Stomach (tissue), 8 donors: ENCODE measurements at regions not wholly inside any gene's neighbourhood (a gene's known extent, or its start where the extent isn't known, plus 50 kb on each side); places are given as distances from the start of the nearest gene placed in this dataset.

Experiments
- DNase-seq, 2 donors: peaks; one replicate each; pipeline versions ENCODE4 v3.0.0 to v3.0.0-alpha.2; 2013 to 2019
- H3K27ac ChIP-seq, 5 donors: fragments of 200-600 bp in 4 of 5; sonication (generic) in 4 of 5; one replicate each; pipeline ENCODE4 v1.5.1; 2013 to 2019; ENCODE audit warnings: mild to moderate bottlenecking in 1 of 5, moderate library complexity in 1 of 5
- H3K27me3 ChIP-seq, 3 donors: fragments of 200-600 bp; sonication (generic); one replicate each; pipeline ENCODE4 v1.5.1; 2017 to 2019; ENCODE audit warnings: mixed run types in 1 of 3
- H3K36me3 ChIP-seq, 4 donors: fragments of 200-600 bp; sonication (generic); 1 replicate in 3 of 4; 2 replicates in 1 of 4; pipeline ENCODE4 v1.5.1; 2016 to 2019
- H3K4me1 ChIP-seq, 4 donors: fragments of 200-600 bp; sonication (generic); one replicate each; pipeline ENCODE4 v1.5.1; 2016 to 2019
- H3K4me3 ChIP-seq, 4 donors: fragments of 200-600 bp; sonication (generic) in 3 of 4; one replicate each; pipeline ENCODE4 v1.5.1; 2016 to 2019; ENCODE audit warnings: mild to moderate bottlenecking in 1 of 4
- H3K9me3 ChIP-seq, 4 donors: fragments of 200-600 bp; sonication (generic); one replicate each; pipeline ENCODE4 v1.5.1; 2016 to 2019
- EP300 ChIP-seq: sonication (generic); formaldehyde crosslinking; IDR thresholded peaks from one replicate; pipeline ENCODE4 v1.6.1; 2017; ENCODE audit warnings: antibody characterized with exemption
- POLR2A ChIP-seq, 4 donors: fragments of 450-650 bp; IDR thresholded peaks; one replicate each; pipeline ENCODE4 v1.6.1; 2016; ENCODE audit warnings: antibody characterized with exemption in 4 of 4, control low read depth in 2 of 4, mild to moderate bottlenecking in 1 of 4, moderate library complexity in 1 of 4
- POLR2AphosphoS5 ChIP-seq, 3 donors: sonication (generic); formaldehyde crosslinking; IDR thresholded peaks; one replicate each; pipeline ENCODE4 v1.6.1; 2016; ENCODE audit warnings: antibody characterized with exemption in 3 of 3
- WGBS, 5 donors: extraction: QIAGEN DNeasy Blood & Tissue Kit in 3 of 5; methylation state at CpG; one replicate each; pipeline versions ENCODE4 v1.1.5 to v1.1.7; 2013 to 2018; 5-methylcytosine and 5-hydroxymethylcytosine counted together
- intact Hi-C: fragments of 100-400 bp; cut with DNase I; formaldehyde crosslinking; loops from one replicate; pipeline ENCODE4 v1.15.1; 2023; ENCODE audit warnings: low total_unique reads
- TF ChIP-seq, protein P1 (sequence below), 7 experiments: fragments of 450-650 bp in 4 of 7; fragments of 200-600 bp in 3 of 7; sonication (generic) in 3 of 7; IDR thresholded peaks; one replicate each; pipeline ENCODE4 v1.5.1; 2016 to 2019; ENCODE audit warnings: antibody characterized with exemption in 7 of 7, control low read depth in 2 of 7, mild to moderate bottlenecking in 1 of 7
- donor health status: healthy with polysubstance abuse.
- donor health status: Bipolar disorder and iron deficiency.
- donor health status: healthy.

DNA sequence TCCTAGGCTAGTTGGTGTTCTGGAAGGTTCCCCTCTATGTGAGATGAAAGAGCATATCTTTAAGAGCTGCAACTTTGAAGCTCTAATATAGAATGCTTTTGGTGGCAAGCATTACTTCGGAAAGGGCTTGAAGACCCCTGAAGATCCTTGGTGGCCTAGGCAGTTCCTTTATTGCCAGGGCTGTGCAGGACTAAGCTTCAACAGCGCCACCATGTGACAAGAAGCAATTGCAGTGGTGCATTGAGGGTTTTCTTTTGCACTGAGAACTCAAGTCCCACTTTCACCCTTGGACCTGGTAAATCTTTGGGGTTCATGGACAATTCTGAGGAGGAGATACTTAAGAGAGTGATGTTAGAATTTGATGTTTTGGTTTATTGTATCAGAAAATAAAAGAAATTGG, 237.4 kb upstream of the GMDS start:
- intact Hi-C loops = no loop called here
- WGBS, 5 donors = 79 to 96% (median 83%) methylated on average over 2 of the region's 2 CpGs
- TF ChIP-seq, protein P1, sequence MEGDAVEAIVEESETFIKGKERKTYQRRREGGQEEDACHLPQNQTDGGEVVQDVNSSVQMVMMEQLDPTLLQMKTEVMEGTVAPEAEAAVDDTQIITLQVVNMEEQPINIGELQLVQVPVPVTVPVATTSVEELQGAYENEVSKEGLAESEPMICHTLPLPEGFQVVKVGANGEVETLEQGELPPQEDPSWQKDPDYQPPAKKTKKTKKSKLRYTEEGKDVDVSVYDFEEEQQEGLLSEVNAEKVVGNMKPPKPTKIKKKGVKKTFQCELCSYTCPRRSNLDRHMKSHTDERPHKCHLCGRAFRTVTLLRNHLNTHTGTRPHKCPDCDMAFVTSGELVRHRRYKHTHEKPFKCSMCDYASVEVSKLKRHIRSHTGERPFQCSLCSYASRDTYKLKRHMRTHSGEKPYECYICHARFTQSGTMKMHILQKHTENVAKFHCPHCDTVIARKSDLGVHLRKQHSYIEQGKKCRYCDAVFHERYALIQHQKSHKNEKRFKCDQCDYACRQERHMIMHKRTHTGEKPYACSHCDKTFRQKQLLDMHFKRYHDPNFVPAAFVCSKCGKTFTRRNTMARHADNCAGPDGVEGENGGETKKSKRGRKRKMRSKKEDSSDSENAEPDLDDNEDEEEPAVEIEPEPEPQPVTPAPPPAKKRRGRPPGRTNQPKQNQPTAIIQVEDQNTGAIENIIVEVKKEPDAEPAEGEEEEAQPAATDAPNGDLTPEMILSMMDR (IDR thresholded peaks at IDR 0.05) = no peak
- TF ChIP-seq POLR2AphosphoS5 (IDR thresholded peaks at IDR 0.05) (no peak), EP300 (no peak), POLR2A (IDR thresholded peaks at IDR 0.05) (no peak)
- no peak for DNase-seq
- Histone ChIP-seq H3K4me1 (peaks cover 0 to 7% (median 0%) of the 10 kb centered on the region in 4 donors), H3K36me3 (no peaks in the 10 kb centered on the region), H3K9me3 (peaks cover 4 to 15% (median 11%) of the 10 kb centered on the region in 4 donors), H3K27ac (no peak overlapping the region), H3K27me3 (no peaks in the 10 kb centered on the region), H3K4me3 (no peak overlapping the region)

DNA sequence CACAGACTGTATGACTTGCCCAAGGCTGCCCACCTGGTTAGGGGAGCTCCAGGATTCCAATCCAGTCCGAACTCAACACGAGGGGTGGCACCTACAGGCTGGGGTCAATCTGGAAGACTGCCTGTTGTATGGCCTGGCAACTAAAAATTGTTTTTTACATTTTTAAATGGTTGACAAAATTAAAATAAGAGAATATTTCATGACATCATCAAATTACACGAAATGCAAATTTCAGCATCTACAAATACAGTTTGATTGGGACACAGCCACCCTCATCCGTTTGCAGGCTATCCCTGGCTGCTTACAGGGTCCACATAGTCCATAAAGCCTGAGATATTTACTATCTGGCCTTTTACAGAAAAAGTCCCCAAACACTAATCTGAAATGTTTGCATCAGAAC, 235.9 kb upstream of the GMDS start:
- H3K4me1 ChIP-seq = peaks cover 0 to 10% (median 0%) of the 10 kb centered on the region in 4 donors
- TF ChIP-seq POLR2AphosphoS5 (IDR thresholded peaks at IDR 0.05) (no peak), POLR2A (IDR thresholded peaks at IDR 0.05) (no peak), EP300 (no peak)
- TF ChIP-seq, protein P1 (IDR thresholded peaks at IDR 0.05) = no peak
- intact Hi-C loops = no loop called here
- no peaks in the 10 kb centered on the region for H3K27me3 ChIP-seq
- no peak overlapping the region for H3K4me3 ChIP-seq
- H3K9me3 ChIP-seq = peaks cover 4 to 15% (median 11%) of the 10 kb centered on the region in 4 donors
- no peaks in the 10 kb centered on the region for H3K36me3 ChIP-seq
- H3K27ac ChIP-seq = no peak overlapping the region
- 87 to 95% (median 94%) methylated on average over 4 of the region's 4 CpGs for WGBS, 5 donors
- no peak for DNase-seq

DNA sequence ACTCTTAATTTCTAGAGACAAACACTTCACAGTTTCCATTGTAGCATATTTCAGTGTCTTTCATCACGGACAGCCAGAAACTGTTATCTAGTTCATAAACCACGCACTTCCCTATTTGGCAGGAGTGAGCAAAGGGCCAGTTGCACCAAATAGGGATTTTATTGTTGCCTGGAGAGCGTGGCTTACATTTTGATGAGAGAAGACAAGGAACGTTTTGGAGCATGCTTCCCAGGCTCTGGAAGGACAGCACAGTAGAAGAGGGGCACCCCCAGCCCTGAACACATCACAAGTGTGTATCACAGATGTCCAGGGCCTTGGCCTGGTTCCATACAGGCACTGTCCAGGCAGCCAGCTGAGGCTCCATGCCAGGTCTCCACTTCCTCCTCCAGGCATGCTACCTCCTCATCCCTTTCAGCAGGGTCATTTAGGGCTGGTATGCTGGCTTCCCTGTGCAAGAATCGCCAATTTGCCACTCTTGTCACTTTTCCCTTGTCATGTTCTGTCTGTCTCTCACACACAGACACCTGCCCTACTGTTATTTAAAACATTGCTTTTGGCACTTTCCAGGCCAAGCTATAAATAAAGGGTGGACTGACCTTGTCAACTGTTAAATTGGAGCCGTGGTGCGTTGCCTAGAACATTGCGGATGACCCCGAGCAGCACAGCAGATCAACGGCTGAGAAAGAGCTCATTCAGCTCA, 235.0 kb upstream of the GMDS start:
- intact Hi-C loops = no loop called here
- H3K27me3 ChIP-seq = no peaks in the 10 kb centered on the region
- 75 to 79% (median 78%) methylated on average over 10 of the region's 10 CpGs for WGBS, 5 donors
- no peak overlapping the region for H3K4me3 ChIP-seq
- no peak overlapping the region for H3K27ac ChIP-seq
- peaks cover 4 to 15% (median 11%) of the 10 kb centered on the region in 4 donors for H3K9me3 ChIP-seq
- no peak for TF ChIP-seq POLR2AphosphoS5 (IDR thresholded peaks at IDR 0.05)
- no peak for TF ChIP-seq EP300
- TF ChIP-seq POLR2A (IDR thresholded peaks at IDR 0.05) = no peak
- TF ChIP-seq, protein P1 (IDR thresholded peaks at IDR 0.05) = no peak
- peak in 1 of 2 donors; percentile 20 for DNase-seq
- no peaks in the 10 kb centered on the region for H3K36me3 ChIP-seq
- peaks cover 0 to 10% (median 0%) of the 10 kb centered on the region in 4 donors for H3K4me1 ChIP-seq

DNA sequence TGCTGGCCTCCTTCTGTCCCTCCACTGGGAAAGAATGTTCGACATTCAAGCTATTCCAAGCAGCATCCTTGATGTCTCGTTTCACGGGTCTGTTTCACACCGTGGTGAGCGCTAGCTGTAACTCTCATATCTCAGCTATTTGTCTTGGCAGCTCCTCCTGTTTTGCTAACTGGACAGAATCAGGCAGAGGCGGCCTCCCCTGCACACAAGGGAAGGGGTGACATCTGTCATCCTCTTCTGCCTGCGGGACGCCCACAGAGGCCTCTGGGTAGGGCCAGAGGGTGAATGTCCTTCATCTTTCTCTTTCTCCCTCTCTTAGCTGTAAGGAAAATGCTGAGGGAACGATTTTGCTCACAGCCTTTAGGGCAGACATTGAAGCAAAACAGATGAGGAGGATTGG, 232.8 kb upstream of the GMDS start:
- no peak overlapping the region for H3K4me3 ChIP-seq

More for the DNA sequence above, 232.8 kb upstream of the GMDS start:
- intact Hi-C loops = no loop called here
- Histone ChIP-seq H3K4me1 (peaks cover 0 to 10% (median 0%) of the 10 kb centered on the region in 4 donors), H3K27me3 (no peaks in the 10 kb centered on the region), H3K27ac (no peak overlapping the region), H3K9me3 (peaks cover 0 to 15% (median 9%) of the 10 kb centered on the region in 4 donors), H3K36me3 (no peaks in the 10 kb centered on the region)
- TF ChIP-seq POLR2A (IDR thresholded peaks at IDR 0.05) (no peak), EP300 (no peak), POLR2AphosphoS5 (IDR thresholded peaks at IDR 0.05) (no peak)
- TF ChIP-seq, protein P1 (IDR thresholded peaks at IDR 0.05) = no peak
- WGBS, 5 donors = 30 to 49% (median 32%) methylated on average over 9 of the region's 9 CpGs
- no peak for DNase-seq
